Activated B cell treated with CpG ODN at 0.5 μM for 24 hours (primary cell): ENCODE measurements at regions not wholly inside any gene's neighbourhood (a gene's known extent, or its start where the extent isn't known, plus 50 kb on each side); places are given as distances from the start of the nearest gene placed in this dataset.

ENCODE experiments used
- ATAC-seq: fragments of 200-7000 bp; cut with Tn5 transposase; one replicate; pipeline ENCODE4 v1.10.0; 2021; ENCODE audit warnings: low read depth, mild to moderate bottlenecking, moderate library complexity
- CTCF ChIA-PET: fragments of 350-600 bp; sonication (Branson Sonifier 250); formaldehyde crosslinking; loops from one replicate; lab custom pipeline; 2021; ENCODE audit warnings: antibody characterized with exemption; lab: Charles Lee
- POLR2A ChIA-PET: fragments of 350-600 bp; sonication (Branson Sonifier 250); formaldehyde crosslinking; loops from one replicate; lab custom pipeline; 2021; ENCODE audit warnings: antibody characterized with exemption; lab: Charles Lee
- DNase-seq: peaks from one replicate; pipeline ENCODE4 v3.0.0; 2022
- H3K27ac Mint-ChIP-seq: one replicate; pipeline ENCODE4 v1.8.0; 2020; ENCODE audit warnings: mixed read lengths
- H3K27me3 Mint-ChIP-seq: one replicate; pipeline ENCODE4 v1.8.0; 2021; ENCODE audit warnings: mixed read lengths
- H3K36me3 Mint-ChIP-seq: one replicate; pipeline ENCODE4 v1.8.0; 2021; ENCODE audit warnings: low read depth, mixed read lengths
- H3K4me1 Mint-ChIP-seq: one replicate; pipeline ENCODE4 v1.8.0; 2021; ENCODE audit warnings: mixed read lengths
- H3K4me3 Mint-ChIP-seq: one replicate; pipeline ENCODE4 v1.8.0; 2020; ENCODE audit warnings: mild to moderate bottlenecking, mixed read lengths
- H3K9me3 Mint-ChIP-seq: one replicate; pipeline ENCODE4 v1.8.0; 2020; ENCODE audit warnings: mixed read lengths
- CTCF ChIP-seq: fragments of 200-600 bp; IDR thresholded peaks from one replicate; pipeline ENCODE4 v1.8.0; 2022; ENCODE audit warnings: antibody characterized with exemption, mild to moderate bottlenecking
- intact Hi-C: fragments of 100-400 bp; cut with micrococcal nuclease; formaldehyde crosslinking; loops from one replicate; pipeline ENCODE4 v1.15.1; 2024

- ChIA-PET CTCF (no interaction called here), POLR2A (no interaction called here)
- Mint-ChIP-seq H3K27me3 (no peaks in the 10 kb centered on the region), H3K27ac (no peak overlapping the region), H3K4me3 (no peak overlapping the region), H3K36me3 (no peaks in the 10 kb centered on the region), H3K9me3 (peaks cover 3% of the 10 kb centered on the region), H3K4me1 (no peaks in the 10 kb centered on the region)
- no peak for TF ChIP-seq CTCF
- intact Hi-C loops: no loop called here
- ATAC-seq (no peak), DNase-seq (no peak)
These were observed 744.3 kb upstream of the REG3G start for GRCh38 chr2:78281164-78281563.

- ChIA-PET POLR2A (no interaction called here), CTCF (no interaction called here)
- Mint-ChIP-seq H3K4me3 (no peak overlapping the region), H3K27me3 (no peaks in the 10 kb centered on the region), H3K27ac (no peak overlapping the region), H3K36me3 (no peaks in the 10 kb centered on the region), H3K4me1 (no peaks in the 10 kb centered on the region), H3K9me3 (peaks cover 2% of the 10 kb centered on the region)
- no peak for ATAC-seq
- intact Hi-C loops: no loop called here
- no peak for TF ChIP-seq CTCF
- no peak for DNase-seq
These were observed 734.8 kb upstream of the REG3G start for GRCh38 chr2:78290581-78291214.

GRCh38 chr2:78293768-78294167, 731.7 kb upstream of the REG3G start:
- Mint-ChIP-seq H3K36me3 (no peaks in the 10 kb centered on the region), H3K9me3 (peaks cover 2% of the 10 kb centered on the region), H3K27ac (no peak overlapping the region), H3K27me3 (no peaks in the 10 kb centered on the region), H3K4me3 (no peak overlapping the region), H3K4me1 (no peaks in the 10 kb centered on the region)
- DNase-seq: no peak
- intact Hi-C loops: no loop called here
- TF ChIP-seq CTCF: no peak
- ChIA-PET POLR2A (no interaction called here), CTCF (no interaction called here)
- ATAC-seq: no peak

- no peaks in the 10 kb centered on the region for H3K36me3 Mint-ChIP-seq
- ChIA-PET CTCF (no interaction called here), POLR2A (no interaction called here)
- no peak overlapping the region for H3K4me3 Mint-ChIP-seq
- H3K27ac Mint-ChIP-seq: no peak overlapping the region
- intact Hi-C loops: no loop called here
- H3K4me1 Mint-ChIP-seq: no peaks in the 10 kb centered on the region
- TF ChIP-seq CTCF: no peak
- no peaks in the 10 kb centered on the region for H3K9me3 Mint-ChIP-seq
- H3K27me3 Mint-ChIP-seq: no peaks in the 10 kb centered on the region
- ATAC-seq: no peak
- DNase-seq: no peak
These were observed 724.2 kb upstream of the REG3G start for GRCh38 chr2:78301166-78301789.

- ATAC-seq (no peak), DNase-seq (no peak)
- no peak overlapping the region for H3K27ac Mint-ChIP-seq
- H3K9me3 Mint-ChIP-seq: no peaks in the 10 kb centered on the region
- TF ChIP-seq CTCF: no peak
- CTCF ChIA-PET: no interaction called here
- no peaks in the 10 kb centered on the region for H3K4me1 Mint-ChIP-seq
- no peaks in the 10 kb centered on the region for H3K36me3 Mint-ChIP-seq
- intact Hi-C loops: no loop called here
- POLR2A ChIA-PET: no interaction called here
- H3K27me3 Mint-ChIP-seq: no peaks in the 10 kb centered on the region
- H3K4me3 Mint-ChIP-seq: no peak overlapping the region
These were observed 720.8 kb upstream of the REG3G start for GRCh38 chr2:78304678-78305077.
